Activated CD4-positive, alpha-beta T cell treated with anti-CD3 and anti-CD28 coated beads for 36 hours (primary cell): ENCODE measurements at regions not wholly inside any gene's neighbourhood (a gene's known extent, or its start where the extent isn't known, plus 50 kb on each side); places are given as distances from the start of the nearest gene placed in this dataset.
"Not testable (repeated sequence)": the region's sequence is repeated elsewhere in the genome, so short reads cannot be mapped to it uniquely, and the experiment has no call there.

Source experiments
- ATAC-seq: fragments of 200-7000 bp; cut with Tn5 transposase; one replicate; pipeline ENCODE4 v1.10.0; 2021; ENCODE audit warnings: mild to moderate bottlenecking, moderate library complexity
- CTCF ChIA-PET: fragments of 350-600 bp; sonication (Branson Sonifier 250); formaldehyde crosslinking; loops from one replicate; lab custom pipeline; 2021; ENCODE audit warnings: antibody characterized with exemption; lab: Charles Lee
- POLR2A ChIA-PET: fragments of 350-600 bp; sonication (Branson Sonifier 250); formaldehyde crosslinking; loops from one replicate; lab custom pipeline; 2021; ENCODE audit warnings: antibody characterized with exemption, inconsistent platforms; lab: Charles Lee
- DNase-seq: peaks from one replicate; pipeline ENCODE4 v3.0.0-alpha.2; 2020
- H3K27ac Mint-ChIP-seq: one replicate; pipeline ENCODE4 v1.8.0; 2021; ENCODE audit warnings: mixed read lengths
- H3K27me3 Mint-ChIP-seq: one replicate; pipeline ENCODE4 v1.8.0; 2021; ENCODE audit warnings: mixed read lengths
- H3K36me3 Mint-ChIP-seq: one replicate; pipeline ENCODE4 v1.8.0; 2021; ENCODE audit warnings: low read depth, mixed read lengths
- H3K4me1 Mint-ChIP-seq: one replicate; pipeline ENCODE4 v1.8.0; 2021; ENCODE audit warnings: mixed read lengths
- H3K4me3 Mint-ChIP-seq: one replicate; pipeline ENCODE4 v1.8.0; 2021; ENCODE audit warnings: mild to moderate bottlenecking, moderate library complexity, mixed read lengths
- H3K9me3 Mint-ChIP-seq: one replicate; pipeline ENCODE4 v1.8.0; 2021; ENCODE audit warnings: low read depth, mixed read lengths
- intact Hi-C, 2 experiments: fragments of 100-400 bp; cut with DNase I in 1 of 2; cut with micrococcal nuclease in 1 of 2; formaldehyde crosslinking; loops; one replicate each; pipeline versions ENCODE4 v1.14.2 to v1.15.1; 2022 to 2024; cut with DNase I, micrococcal nuclease

GRCh38 chr7:26087321-26088091 is 64.5 kb upstream of the NFE2L3 start:
- no peak overlapping the region for H3K27ac Mint-ChIP-seq
- no peaks in the 10 kb centered on the region for H3K9me3 Mint-ChIP-seq
- CTCF ChIA-PET, result interaction anchor here (0.8 to 4.5 kb wide), 4 partner anchors 16 to 111 kb away, joined by 3 to 36 read pairs (median 4); no protein-coding TSS in a partner anchor
- POLR2A ChIA-PET, result no interaction called here
- H3K27me3 Mint-ChIP-seq, result peaks cover 3% of the 10 kb centered on the region
- DNase-seq, result no peak
- ATAC-seq, result no peak
- H3K4me3 Mint-ChIP-seq, result no peak overlapping the region
- H3K4me1 Mint-ChIP-seq, result peaks cover 14% of the 10 kb centered on the region
- H3K36me3 Mint-ChIP-seq, result no peaks in the 10 kb centered on the region
- intact Hi-C loops, result no loop called here

- H3K36me3 Mint-ChIP-seq, ATAC-seq, H3K27ac Mint-ChIP-seq, H3K9me3 Mint-ChIP-seq, H3K4me3 Mint-ChIP-seq, intact Hi-C loops, DNase-seq, H3K27me3 Mint-ChIP-seq: not testable (repeated sequence)
- POLR2A ChIA-PET, result interaction anchor here (2.0 kb wide), 1 partner anchor 99 kb away, joined by 19 read pairs; no protein-coding TSS in a partner anchor
- CTCF ChIA-PET, result interaction anchor here (0.6 to 4.5 kb wide), 14 partner anchors 9 to 575 kb away, joined by 3 to 36 read pairs (median 6); no protein-coding TSS in a partner anchor
- peaks cover 14% of the 10 kb centered on the region for H3K4me1 Mint-ChIP-seq
Observed at GRCh38 chr7:26089469-26089868, 62.5 kb upstream of the NFE2L3 start.

GRCh38 chr7:26090927-26091519 is 61.0 kb upstream of the NFE2L3 start:
- no peaks in the 10 kb centered on the region for H3K27me3 Mint-ChIP-seq
- DNase-seq (no peak), ATAC-seq (peak; percentile 71)
- ChIA-PET POLR2A (interaction anchor here (0.9 to 2.0 kb wide), 4 partner anchors 65 to 198 kb away, joined by 3 to 19 read pairs (median 4); no protein-coding TSS in a partner anchor), CTCF (interaction anchor here (0.6 to 4.5 kb wide), 35 partner anchors 8 to 460 kb away, joined by 3 to 42 read pairs (median 6); partner anchors contain the start of genes HNRNPA2B1 and NFE2L3)
- H3K4me1 Mint-ChIP-seq, result peaks cover 20% of the 10 kb centered on the region
- intact Hi-C loops, result loop anchor here (1.0 to 2.0 kb wide), 5 partner anchors 98 to 576 kb away; no protein-coding TSS in a partner anchor
- H3K27ac Mint-ChIP-seq, result peak overlapping the region; percentile 1
- H3K9me3 Mint-ChIP-seq, result no peaks in the 10 kb centered on the region
- H3K36me3 Mint-ChIP-seq, result no peaks in the 10 kb centered on the region
- no peak overlapping the region for H3K4me3 Mint-ChIP-seq

GRCh38 chr7:26091933-26092332 is 60.1 kb upstream of the NFE2L3 start:
- ChIA-PET POLR2A (interaction anchor here (1.4 to 2.2 kb wide), 3 partner anchors 97 to 106 kb away, joined by 6 to 16 read pairs (median 8); no protein-coding TSS in a partner anchor), CTCF (interaction anchor here (0.8 to 4.5 kb wide), 18 partner anchors 7 to 277 kb away, joined by 3 to 42 read pairs (median 14); partner anchors contain the start of gene NFE2L3)
- peak overlapping the region; percentile 32 for H3K27ac Mint-ChIP-seq
- H3K4me1 Mint-ChIP-seq, result peaks cover 29% of the 10 kb centered on the region
- no peak overlapping the region for H3K4me3 Mint-ChIP-seq
- H3K27me3 Mint-ChIP-seq, result no peaks in the 10 kb centered on the region
- no peaks in the 10 kb centered on the region for H3K9me3 Mint-ChIP-seq
- intact Hi-C loops, result loop anchor here (1.0 to 2.0 kb wide), 5 partner anchors 97 to 575 kb away; no protein-coding TSS in a partner anchor
- ATAC-seq, result peak; percentile 58
- H3K36me3 Mint-ChIP-seq, result no peaks in the 10 kb centered on the region
- DNase-seq, result no peak

GRCh38 chr7:26093023-26093422 is 59.0 kb upstream of the NFE2L3 start:
- no peaks in the 10 kb centered on the region for H3K36me3 Mint-ChIP-seq
- no peak overlapping the region for H3K27ac Mint-ChIP-seq
- CTCF ChIA-PET, result interaction anchor here (0.7 to 3.6 kb wide), 10 partner anchors 8 to 828 kb away, joined by 3 to 42 read pairs (median 6); partner anchors contain the start of gene SNX10
- H3K9me3 Mint-ChIP-seq, result no peaks in the 10 kb centered on the region
- no peak for DNase-seq
- peaks cover 40% of the 10 kb centered on the region for H3K4me1 Mint-ChIP-seq
- no peak overlapping the region for H3K4me3 Mint-ChIP-seq
- POLR2A ChIA-PET, result interaction anchor here (0.6 to 2.2 kb wide), 4 partner anchors 96 to 107 kb away, joined by 3 to 16 read pairs (median 7); no protein-coding TSS in a partner anchor
- no peak for ATAC-seq
- H3K27me3 Mint-ChIP-seq, result no peaks in the 10 kb centered on the region
- intact Hi-C loops, result no loop called here

- Mint-ChIP-seq H3K4me3 (no peak overlapping the region), H3K27me3 (no peaks in the 10 kb centered on the region), H3K9me3 (no peaks in the 10 kb centered on the region), H3K27ac (no peak overlapping the region), H3K36me3 (no peaks in the 10 kb centered on the region), H3K4me1 (peaks cover 55% of the 10 kb centered on the region)
- DNase-seq (no peak), ATAC-seq (no peak)
- intact Hi-C loops, result loop anchor here in 1 of 2 experiments (2.0 kb wide), 2 partner anchors 57 to 197 kb away; partner anchors contain the start of gene NFE2L3
- CTCF ChIA-PET, result no interaction called here
- POLR2A ChIA-PET, result no interaction called here
Observed at GRCh38 chr7:26096136-26096535, 55.9 kb upstream of the NFE2L3 start.

- H3K4me3 Mint-ChIP-seq, result peak overlapping the region; percentile 26
- peaks cover 58% of the 10 kb centered on the region for H3K4me1 Mint-ChIP-seq
- H3K36me3 Mint-ChIP-seq, result no peaks in the 10 kb centered on the region
- peak overlapping the region; percentile 90 for H3K27ac Mint-ChIP-seq
- H3K27me3 Mint-ChIP-seq, result no peaks in the 10 kb centered on the region
- ATAC-seq (peak; percentile 28), DNase-seq (peak; percentile 35)
- no peaks in the 10 kb centered on the region for H3K9me3 Mint-ChIP-seq
- ChIA-PET CTCF (interaction anchor here (0.6 to 2.0 kb wide), 7 partner anchors 9 to 271 kb away, joined by 3 to 6 read pairs (median 4); no protein-coding TSS in a partner anchor), POLR2A (interaction anchor here (1.0 to 1.8 kb wide), 3 partner anchors 54 to 102 kb away, joined by 3 to 6 read pairs (median 4); partner anchors contain the start of genes HNRNPA2B1 and NFE2L3)
- intact Hi-C loops, result loop anchor here (1.0 to 2.0 kb wide), 5 partner anchors 55 to 195 kb away; partner anchors contain the start of genes HNRNPA2B1 (in 1 of the 2) and NFE2L3 (in 1 of the 2)
Observed at GRCh38 chr7:26097837-26098668, 53.9 kb upstream of the NFE2L3 start.

- CTCF ChIA-PET, result interaction anchor here (0.6 to 2.0 kb wide), 6 partner anchors 8 to 266 kb away, joined by 3 to 8 read pairs (median 6); no protein-coding TSS in a partner anchor
- DNase-seq (peak; percentile 40), ATAC-seq (no peak)
- intact Hi-C loops, result no loop called here
- H3K27me3 Mint-ChIP-seq, result no peaks in the 10 kb centered on the region
- POLR2A ChIA-PET, result interaction anchor here (1.3 kb wide), 1 partner anchor 53 kb away, joined by 3 read pairs; the partner anchor contains the start of gene NFE2L3
- no peaks in the 10 kb centered on the region for H3K36me3 Mint-ChIP-seq
- H3K4me1 Mint-ChIP-seq, result peaks cover 58% of the 10 kb centered on the region
- no peak overlapping the region for H3K4me3 Mint-ChIP-seq
- no peaks in the 10 kb centered on the region for H3K9me3 Mint-ChIP-seq
- H3K27ac Mint-ChIP-seq, result peak overlapping the region; percentile 65
Observed at GRCh38 chr7:26099236-26099635, 52.8 kb upstream of the NFE2L3 start.

GRCh38 chr7:26100406-26101339 is 51.3 kb upstream of the NFE2L3 start:
- peak overlapping the region; percentile 88 for H3K27ac Mint-ChIP-seq
- CTCF ChIA-PET, result interaction anchor here (1.0 to 5.7 kb wide), 4 partner anchors 8 to 103 kb away, joined by 3 to 36 read pairs (median 6); no protein-coding TSS in a partner anchor
- peak overlapping the region; percentile 64 for H3K4me3 Mint-ChIP-seq
- intact Hi-C loops, result no loop called here
- POLR2A ChIA-PET, result interaction anchor here (0.6 to 0.9 kb wide), 2 partner anchors 66 to 104 kb away, joined by 3 read pairs; no protein-coding TSS in a partner anchor
- no peaks in the 10 kb centered on the region for H3K9me3 Mint-ChIP-seq
- DNase-seq (no peak), ATAC-seq (no peak)
- no peaks in the 10 kb centered on the region for H3K36me3 Mint-ChIP-seq
- H3K27me3 Mint-ChIP-seq, result no peaks in the 10 kb centered on the region
- peaks cover 53% of the 10 kb centered on the region for H3K4me1 Mint-ChIP-seq
